Kidney (tissue), 13 donors: ENCODE measurements at regions not wholly inside any gene's neighbourhood (a gene's known extent, or its start where the extent isn't known, plus 50 kb on each side); places are given as distances from the start of the nearest gene placed in this dataset.

ENCODE experiments used
- DNase-seq, 5 donors: peaks; one replicate each; pipeline ENCODE4 v3.0.0-alpha.2; 2013 to 2020
- FAIRE-seq: peaks from 2 replicates; lab custom pipeline; 2012; peaks lifted over from hg19 to GRCh38; lab: Jason Lieb, UNC
- H3K27ac ChIP-seq, 2 donors: one replicate each; pipeline ENCODE4 v1.7.0; 2013; ENCODE audit warnings: low read depth in 2 of 2, low read length in 2 of 2, inconsistent platforms in 1 of 2
- H3K27me3 ChIP-seq: one replicate; pipeline ENCODE4 v1.7.1; 2013; ENCODE audit warnings: low read length, inconsistent platforms; ENCODE audit not compliant: control insufficient read depth, insufficient read depth
- H3K36me3 ChIP-seq, 3 donors: one replicate each; pipeline versions ENCODE4 v1.7.0 to v1.7.1; 2013; ENCODE audit warnings: low read length in 3 of 3, control low read depth in 1 of 3, inconsistent platforms in 1 of 3; ENCODE audit not compliant: insufficient read depth in 3 of 3, control insufficient read depth in 2 of 3
- H3K4me1 ChIP-seq, 3 donors: one replicate each; pipeline versions ENCODE4 v1.7.0 to v1.7.1; 2013; ENCODE audit warnings: low read length in 3 of 3, inconsistent platforms in 1 of 3, low read depth in 1 of 3; ENCODE audit not compliant: control insufficient read depth in 2 of 3, insufficient read depth in 2 of 3
- H3K4me3 ChIP-seq, 3 donors: one replicate each; pipeline versions ENCODE4 v1.7.0 to v1.8.1; 2013; ENCODE audit warnings: low read length in 3 of 3, control low read depth in 1 of 3, inconsistent platforms in 1 of 3
- H3K9ac ChIP-seq, 3 donors: one replicate each; pipeline versions ENCODE4 v1.7.0 to v1.7.1; 2013; ENCODE audit warnings: low read length in 3 of 3, control low read depth in 1 of 3, inconsistent platforms in 1 of 3
- H3K9me3 ChIP-seq, 3 donors: one replicate each; pipeline versions ENCODE4 v1.7.0 to v1.7.1; 2013; ENCODE audit warnings: low read length in 3 of 3, control low read depth in 1 of 3, inconsistent platforms in 1 of 3; ENCODE audit not compliant: control insufficient read depth in 2 of 3, insufficient read depth in 1 of 3
- CTCF ChIP-seq: IDR thresholded peaks from 3 replicates; pipeline ENCODE4 v1.5.1; 2012; ENCODE audit warnings: mild to moderate bottlenecking, moderate library complexity, borderline replicate concordance; ENCODE audit not compliant: insufficient read depth; ENCODE audit errors: extremely low read depth
- intact Hi-C: fragments of 100-400 bp; cut with DNase I; formaldehyde crosslinking; loops from one replicate; pipeline ENCODE4 v1.11.1; 2022
- donor health status: control.
- donor health status: control.
- donor health status: control.
- donor health status: control.
- donor health status: control.
- donor health status: DM: yes; HTN: yes; CAD: no.
- donor health status: Normal renal cell carcinoma (clear cell type).

DNA sequence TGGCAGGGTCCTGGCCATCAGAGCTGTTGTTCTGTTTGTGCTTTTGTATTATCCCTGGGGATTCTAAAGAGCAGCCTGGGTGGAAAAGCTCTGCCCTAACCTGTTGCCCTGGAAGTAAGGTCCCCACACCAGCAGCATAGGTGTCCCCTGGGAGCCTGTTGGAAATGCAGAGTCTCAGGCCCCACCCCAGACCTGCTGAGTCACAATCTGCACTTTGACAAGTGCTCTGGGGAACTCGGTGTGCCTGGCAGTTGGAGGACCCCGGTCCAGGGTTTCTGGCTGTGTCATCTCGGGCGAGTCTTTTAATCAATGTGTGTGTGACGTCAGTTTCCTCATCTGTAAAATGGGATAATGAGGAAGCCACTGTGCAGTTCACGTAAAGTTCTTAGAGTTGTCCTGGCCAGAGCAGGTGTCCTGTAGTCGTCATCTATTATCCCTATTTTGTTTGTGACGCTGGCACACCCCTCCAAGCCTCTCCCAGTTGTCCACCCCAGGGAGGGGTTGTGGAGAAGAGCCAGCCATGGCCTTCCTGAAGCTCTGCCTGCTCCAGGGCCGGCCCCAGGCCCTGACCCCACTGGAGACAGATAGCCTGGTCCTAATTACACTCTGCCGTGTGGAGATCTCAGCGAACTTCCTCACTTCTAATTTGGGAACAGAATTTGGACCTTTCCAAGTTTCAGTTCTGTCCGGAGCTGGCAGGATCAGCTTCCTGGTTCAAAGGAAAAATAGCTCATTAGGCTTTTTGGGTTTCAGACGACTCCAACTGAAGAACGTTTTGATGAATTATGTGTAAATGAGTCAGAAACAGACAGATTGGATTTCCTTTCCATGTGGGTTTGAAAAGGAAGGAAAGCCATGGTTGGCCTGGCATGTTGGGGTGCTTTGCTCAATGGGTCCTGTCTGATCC is 295.7 kb upstream of the FOXF1 start:
- FAIRE-seq (no peak), DNase-seq (no peak)
- no peaks in the 10 kb centered on the region for H3K27me3 ChIP-seq
- no peaks in the 10 kb centered on the region for H3K36me3 ChIP-seq
- H3K4me1 ChIP-seq: peaks cover 0 to 2% (median 0%) of the 10 kb centered on the region in 3 donors
- intact Hi-C loops: no loop called here
- peak overlapping the region in 1 of 2 donors; percentile 35 for H3K27ac ChIP-seq
- H3K4me3 ChIP-seq: no peak overlapping the region
- no peak overlapping the region for H3K9ac ChIP-seq
- TF ChIP-seq CTCF: no peak
- H3K9me3 ChIP-seq: peaks cover 0 to 3% (median 0%) of the 10 kb centered on the region in 3 donors

GRCh38 chr16:86215233-86215978 is 294.9 kb upstream of the FOXF1 start:
- no peaks in the 10 kb centered on the region for H3K27me3 ChIP-seq
- DNase-seq (peak in 1 of 5 donors; percentile 18), FAIRE-seq (no peak)
- no peak overlapping the region for H3K9ac ChIP-seq
- H3K4me3 ChIP-seq: no peak overlapping the region
- H3K4me1 ChIP-seq: peaks cover 0 to 2% (median 0%) of the 10 kb centered on the region in 3 donors
- H3K27ac ChIP-seq: peak overlapping the region in 1 of 2 donors; percentile 28
- peaks cover 0 to 3% (median 0%) of the 10 kb centered on the region in 3 donors for H3K9me3 ChIP-seq
- intact Hi-C loops: no loop called here
- no peak for TF ChIP-seq CTCF
- H3K36me3 ChIP-seq: no peaks in the 10 kb centered on the region

GRCh38 chr16:86215979-86216585 is 294.2 kb upstream of the FOXF1 start:
- H3K9ac ChIP-seq: no peak overlapping the region
- H3K4me1 ChIP-seq: peaks cover 0 to 2% (median 0%) of the 10 kb centered on the region in 3 donors
- H3K36me3 ChIP-seq: no peaks in the 10 kb centered on the region
- H3K9me3 ChIP-seq: peaks cover 0 to 3% (median 0%) of the 10 kb centered on the region in 3 donors
- no peak overlapping the region for H3K27ac ChIP-seq
- no peak overlapping the region for H3K4me3 ChIP-seq
- DNase-seq (peak in 1 of 5 donors; percentile 22), FAIRE-seq (no peak)
- intact Hi-C loops: no loop called here
- no peak for TF ChIP-seq CTCF
- peaks cover 4% of the 10 kb centered on the region for H3K27me3 ChIP-seq
